ENCODE measurements at regions not wholly inside any gene's neighbourhood (a gene's known extent, or its start where the extent isn't known, plus 50 kb on each side); places are given as distances from the start of the nearest gene placed in this dataset.

DNA sequence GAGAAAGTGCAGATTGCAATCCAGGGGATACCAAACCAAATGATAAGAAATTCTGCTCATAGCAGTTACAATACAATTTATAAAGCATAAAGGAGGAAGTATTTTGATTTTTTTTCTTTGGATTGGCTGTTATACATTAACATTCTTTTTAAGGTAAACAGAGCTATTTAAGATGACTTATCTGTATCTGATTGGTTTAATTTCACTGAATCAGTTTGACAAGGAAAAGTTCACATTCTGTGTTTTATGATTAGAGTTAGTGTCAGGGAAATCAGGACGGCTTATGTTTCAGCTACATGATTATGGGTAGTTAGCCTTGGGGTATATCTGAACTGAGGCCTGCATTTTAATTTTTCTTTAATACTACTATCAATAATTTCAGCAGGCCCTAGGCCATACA is 360.9 kb downstream of the ARL6IP6 start:
- ATAC-seq: no peak
- Histone ChIP-seq H3K4me2 (ENCODE audit: low read depth, low read length) (no peak overlapping the region), H3K27me3 (ENCODE audit: control insufficient read depth in 1 of 2, insufficient read depth in 2 of 2, low read length in 2 of 2) (no peaks in the 10 kb centered on the region), H3K9ac (ENCODE audit: insufficient read depth, low read depth, low read length) (no peak overlapping the region), H4K20me1 (ENCODE audit: insufficient read depth, low read length) (no peaks in the 10 kb centered on the region), H3K27ac (ENCODE audit: extremely low read length, insufficient read depth, low read length) (no peak overlapping the region), H3K4me3 (replicated peaks in 1 of 3; ENCODE audit: insufficient read depth in 1 of 3, low read depth in 2 of 3, low read length in 3 of 3) (no peak overlapping the region), H3K36me3 (replicated peaks in 1 of 2; ENCODE audit: control insufficient read depth in 1 of 2, insufficient read depth in 2 of 2, low read length in 2 of 2) (no peaks in the 10 kb centered on the region), H3K79me2 (ENCODE audit: insufficient read depth, low read length) (no peaks in the 10 kb centered on the region), H3K9me3 (ENCODE audit: low read length) (peaks cover 4% of the 10 kb centered on the region; the same call in 1 of the 2 replicates), H2AFZ (ENCODE audit: low read length) (no peak overlapping the region), H3K4me1 (ENCODE audit: insufficient read depth, low read length) (no peaks in the 10 kb centered on the region)
- 2% methylated on average over 1 of the region's 1 CpG for WGBS (ENCODE audit: low lambda C conversion rate)
- intact Hi-C loops (cut with micrococcal nuclease; ENCODE audit: unreplicated experiment): no loop called here
- no peak for FAIRE-seq
- no peak for TF ChIP-seq ZNF121 (CRISPR knock-in tag; IDR thresholded peaks at IDR 0.05)
- TF ChIP-seq ZNF678 (CRISPR knock-in tag; IDR thresholded peaks at IDR 0.05): no peak
- TF ChIP-seq ATF7 (IDR thresholded peaks at IDR 0.05): no peak
- TF ChIP-seq ATF7 (CRISPR knock-in tag; IDR thresholded peaks at IDR 0.05): no peak
- TF ChIP-seq, protein P1, sequence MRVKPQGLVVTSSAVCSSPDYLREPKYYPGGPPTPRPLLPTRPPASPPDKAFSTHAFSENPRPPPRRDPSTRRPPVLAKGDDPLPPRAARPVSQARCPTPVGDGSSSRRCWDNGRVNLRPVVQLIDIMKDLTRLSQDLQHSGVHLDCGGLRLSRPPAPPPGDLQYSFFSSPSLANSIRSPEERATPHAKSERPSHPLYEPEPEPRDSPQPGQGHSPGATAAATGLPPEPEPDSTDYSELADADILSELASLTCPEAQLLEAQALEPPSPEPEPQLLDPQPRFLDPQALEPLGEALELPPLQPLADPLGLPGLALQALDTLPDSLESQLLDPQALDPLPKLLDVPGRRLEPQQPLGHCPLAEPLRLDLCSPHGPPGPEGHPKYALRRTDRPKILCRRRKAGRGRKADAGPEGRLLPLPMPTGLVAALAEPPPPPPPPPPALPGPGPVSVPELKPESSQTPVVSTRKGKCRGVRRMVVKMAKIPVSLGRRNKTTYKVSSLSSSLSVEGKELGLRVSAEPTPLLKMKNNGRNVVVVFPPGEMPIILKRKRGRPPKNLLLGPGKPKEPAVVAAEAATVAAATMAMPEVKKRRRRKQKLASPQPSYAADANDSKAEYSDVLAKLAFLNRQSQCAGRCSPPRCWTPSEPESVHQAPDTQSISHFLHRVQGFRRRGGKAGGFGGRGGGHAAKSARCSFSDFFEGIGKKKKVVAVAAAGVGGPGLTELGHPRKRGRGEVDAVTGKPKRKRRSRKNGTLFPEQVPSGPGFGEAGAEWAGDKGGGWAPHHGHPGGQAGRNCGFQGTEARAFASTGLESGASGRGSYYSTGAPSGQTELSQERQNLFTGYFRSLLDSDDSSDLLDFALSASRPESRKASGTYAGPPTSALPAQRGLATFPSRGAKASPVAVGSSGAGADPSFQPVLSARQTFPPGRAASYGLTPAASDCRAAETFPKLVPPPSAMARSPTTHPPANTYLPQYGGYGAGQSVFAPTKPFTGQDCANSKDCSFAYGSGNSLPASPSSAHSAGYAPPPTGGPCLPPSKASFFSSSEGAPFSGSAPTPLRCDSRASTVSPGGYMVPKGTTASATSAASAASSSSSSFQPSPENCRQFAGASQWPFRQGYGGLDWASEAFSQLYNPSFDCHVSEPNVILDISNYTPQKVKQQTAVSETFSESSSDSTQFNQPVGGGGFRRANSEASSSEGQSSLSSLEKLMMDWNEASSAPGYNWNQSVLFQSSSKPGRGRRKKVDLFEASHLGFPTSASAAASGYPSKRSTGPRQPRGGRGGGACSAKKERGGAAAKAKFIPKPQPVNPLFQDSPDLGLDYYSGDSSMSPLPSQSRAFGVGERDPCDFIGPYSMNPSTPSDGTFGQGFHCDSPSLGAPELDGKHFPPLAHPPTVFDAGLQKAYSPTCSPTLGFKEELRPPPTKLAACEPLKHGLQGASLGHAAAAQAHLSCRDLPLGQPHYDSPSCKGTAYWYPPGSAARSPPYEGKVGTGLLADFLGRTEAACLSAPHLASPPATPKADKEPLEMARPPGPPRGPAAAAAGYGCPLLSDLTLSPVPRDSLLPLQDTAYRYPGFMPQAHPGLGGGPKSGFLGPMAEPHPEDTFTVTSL (CRISPR knock-in tag; IDR thresholded peaks at IDR 0.05; ENCODE audit: borderline replicate concordance): no peak
- no peak for TF ChIP-seq MIXL1 (CRISPR knock-in tag; IDR thresholded peaks at IDR 0.05)
- no peak for TF ChIP-seq TBX2 (CRISPR knock-in tag; IDR thresholded peaks at IDR 0.05; ENCODE audit: borderline replicate concordance)
- no peak for TF ChIP-seq ATRX (CRISPR knock-in tag; IDR thresholded peaks at IDR 0.05; ENCODE audit: borderline replicate concordance)
- no peak for DNase-seq (ENCODE audit: low spot score)
- POLR2A ChIA-PET: no interaction called here
- BruUV-seq (replicated peaks): no TSS peak
- in situ Hi-C loops (cut with HindIII; ENCODE audit: extremely low pct_ligation_motif_present, low pct_unique_long_range_greater_than_20kb): no loop called here
- CTCF ChIA-PET (ENCODE audit: low intra/inter-chr PET ratio, low total read pairs): no interaction called here

Measured in HepG2 (cell line).